ENCODE measurements at regions not wholly inside any gene's neighbourhood (a gene's known extent, or its start where the extent isn't known, plus 50 kb on each side); places are given as distances from the start of the nearest gene placed in this dataset.

GRCh38 chr3:27779176-27779575 lies 57.1 kb upstream of the EOMES start:
- no peak for TF ChIP-seq EZH2phosphoT487 (IDR thresholded peaks at IDR 0.05; ENCODE audit: low read depth, severe bottlenecking, unreplicated experiment)
- no peak for TF ChIP-seq CTCF (IDR thresholded peaks at IDR 0.05; ENCODE audit: poor library complexity)
- TF ChIP-seq EZH2 (IDR thresholded peaks at IDR 0.05; ENCODE audit: borderline replicate concordance) = no peak

Measured in hepatocyte (in vitro differentiated cells).